NCI-H146 treated with DMSO at 0.1 percent for 48 hours (cell line): ENCODE measurements at regions not wholly inside any gene's neighbourhood (a gene's known extent, or its start where the extent isn't known, plus 50 kb on each side); places are given as distances from the start of the nearest gene placed in this dataset.

Source experiments
- DNase-seq: peaks from one replicate; lab custom pipeline; 2025; ENCODE audit not compliant: unreplicated experiment; lab: John Stamatoyannopoulos, UW

DNA sequence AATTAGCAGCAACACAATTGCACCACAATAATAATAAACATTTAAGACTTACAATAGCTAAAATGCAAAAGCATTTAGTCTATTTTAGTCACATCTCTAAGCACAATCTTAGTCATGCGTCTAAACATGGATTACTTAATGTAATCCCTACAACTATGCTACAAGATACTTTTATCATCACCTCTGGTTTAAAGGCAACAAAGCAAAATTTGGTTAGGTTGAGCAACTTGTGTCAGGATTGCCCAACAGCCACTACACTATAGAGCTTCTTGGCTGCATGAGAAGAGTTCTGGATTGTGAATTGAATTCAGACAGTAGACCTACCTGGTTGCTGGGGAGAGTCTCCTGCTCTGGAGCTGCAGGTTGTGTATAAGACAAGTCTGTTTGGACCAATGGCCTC lies 146.5 kb upstream of the PUDP start:
- no peak for DNase-seq

DNA sequence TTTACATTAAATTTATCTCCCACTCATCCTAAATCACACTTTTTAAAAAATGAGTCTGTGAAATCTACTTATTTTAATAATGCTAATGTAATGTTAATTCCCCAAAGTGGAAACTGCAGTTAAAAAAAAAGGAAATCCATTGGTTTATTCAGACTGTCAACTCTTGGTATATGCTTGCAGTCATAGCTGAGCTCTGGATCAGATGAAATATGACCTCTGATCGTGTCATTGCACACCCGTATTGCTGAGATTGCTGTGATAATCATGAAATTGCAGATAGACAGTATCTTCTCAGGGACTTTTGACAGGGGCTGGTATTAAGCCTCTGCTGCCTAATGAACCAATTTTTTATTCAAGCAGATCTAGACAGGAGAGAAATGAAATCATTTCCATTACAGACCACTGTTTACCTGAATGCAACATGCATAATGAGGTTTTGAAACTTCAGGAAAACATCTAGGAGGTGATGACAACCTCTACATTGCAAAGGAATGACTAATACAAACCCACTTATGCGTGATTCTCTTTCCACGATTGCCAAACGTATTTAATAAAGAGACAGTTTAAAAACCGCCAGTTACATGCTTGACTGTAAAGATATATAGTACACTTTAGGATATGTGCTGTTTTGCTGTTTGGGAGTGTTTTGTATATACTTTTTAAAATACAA lies 138.3 kb upstream of the PUDP start:
- no peak for DNase-seq

DNA sequence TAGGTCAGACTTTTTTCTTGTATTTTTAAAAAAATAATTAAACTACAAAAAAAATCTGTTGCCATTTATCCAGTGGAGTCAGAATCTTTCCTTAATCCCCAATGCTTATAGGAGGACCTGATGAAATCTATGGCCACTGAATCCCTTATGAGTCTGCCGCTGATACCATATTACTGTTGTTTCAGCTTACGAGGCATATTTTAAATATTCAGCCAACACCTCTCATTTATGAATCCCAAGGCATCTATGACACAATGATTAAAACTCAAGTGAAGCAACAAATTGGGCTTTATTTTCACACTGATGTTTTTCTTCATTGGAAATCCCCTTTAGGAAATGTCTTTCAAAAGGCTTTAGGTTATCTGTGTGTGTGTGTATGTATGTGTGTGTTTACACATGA lies 137.8 kb upstream of the PUDP start:
- no peak for DNase-seq

DNA sequence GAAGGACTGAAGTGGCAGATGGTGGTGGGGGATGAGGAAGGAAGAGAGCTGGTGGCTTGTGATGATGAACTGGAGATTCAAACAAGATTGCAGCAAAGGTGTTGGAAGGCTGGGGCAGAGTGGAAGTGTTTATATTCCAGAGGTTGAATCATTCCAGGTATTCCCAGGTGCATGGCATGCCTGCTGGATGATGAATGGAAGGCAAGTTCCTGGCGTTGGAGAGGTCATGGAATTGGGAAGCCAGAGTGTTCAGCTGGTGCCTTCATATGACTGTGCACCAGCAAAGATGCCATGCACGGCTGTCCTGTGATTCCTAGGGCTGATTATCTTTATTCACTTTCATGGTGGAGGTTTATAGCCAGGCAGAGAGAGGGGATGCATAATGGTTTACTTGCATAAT lies 135.8 kb upstream of the PUDP start:
- DNase-seq, result no peak

DNA sequence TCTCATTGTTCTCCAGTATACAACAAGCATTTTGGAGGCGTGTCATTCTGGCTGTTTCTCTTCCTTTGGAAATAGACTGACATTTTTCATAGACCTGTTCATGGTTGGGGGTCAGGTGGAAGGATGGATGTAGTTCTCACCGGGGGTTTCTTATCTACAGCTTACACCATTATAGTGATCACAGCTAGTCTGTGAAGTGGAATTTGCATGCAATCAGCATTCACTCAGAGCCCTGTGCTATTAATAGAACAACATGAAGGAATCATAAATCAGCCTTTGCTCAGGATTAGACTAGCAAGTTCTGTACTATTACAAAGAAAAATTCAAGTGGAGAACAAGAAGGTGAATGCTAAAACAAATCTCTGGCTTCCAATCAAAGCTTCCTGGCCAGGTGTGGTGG lies 132.6 kb upstream of the PUDP start:
- DNase-seq, result no peak

DNA sequence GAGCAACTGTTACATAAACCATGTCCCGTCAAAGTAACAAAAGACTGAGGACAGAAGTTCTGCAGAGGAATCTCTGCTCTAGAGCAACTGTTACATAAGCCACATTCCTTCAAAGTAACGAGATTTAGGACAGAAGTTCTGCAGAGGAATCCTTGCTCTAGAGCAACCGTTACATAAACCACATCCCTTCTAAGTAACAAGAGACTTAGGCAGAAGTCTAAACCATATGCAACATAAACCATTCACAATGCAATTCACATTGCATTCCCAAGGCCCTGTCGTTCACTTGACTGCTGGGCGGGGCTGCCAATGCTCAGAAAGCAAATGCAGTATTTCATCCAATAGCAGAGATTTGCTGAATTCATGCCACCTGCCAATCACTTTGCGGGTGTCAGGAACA lies 124.4 kb upstream of the PUDP start:
- no peak for DNase-seq

DNA sequence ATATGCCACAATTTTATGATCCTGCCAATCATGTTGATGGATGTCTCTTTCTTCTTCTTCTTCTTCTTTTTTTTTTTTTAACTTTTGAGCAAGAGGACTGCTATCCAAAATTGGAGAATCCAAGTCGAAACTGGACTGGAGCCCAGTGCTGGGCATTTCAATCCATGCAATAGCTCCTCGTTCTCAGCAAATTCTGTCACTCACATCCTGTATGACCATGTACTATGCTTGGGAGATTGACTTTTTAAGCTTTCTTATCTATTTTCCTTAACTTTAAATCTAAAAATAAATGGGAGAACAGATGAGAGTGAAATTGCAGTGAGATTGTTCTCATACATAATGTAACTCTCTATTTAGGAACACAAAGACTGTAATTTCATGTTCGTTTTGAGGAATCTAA lies 123.0 kb upstream of the PUDP start:
- DNase-seq, result no peak

DNA sequence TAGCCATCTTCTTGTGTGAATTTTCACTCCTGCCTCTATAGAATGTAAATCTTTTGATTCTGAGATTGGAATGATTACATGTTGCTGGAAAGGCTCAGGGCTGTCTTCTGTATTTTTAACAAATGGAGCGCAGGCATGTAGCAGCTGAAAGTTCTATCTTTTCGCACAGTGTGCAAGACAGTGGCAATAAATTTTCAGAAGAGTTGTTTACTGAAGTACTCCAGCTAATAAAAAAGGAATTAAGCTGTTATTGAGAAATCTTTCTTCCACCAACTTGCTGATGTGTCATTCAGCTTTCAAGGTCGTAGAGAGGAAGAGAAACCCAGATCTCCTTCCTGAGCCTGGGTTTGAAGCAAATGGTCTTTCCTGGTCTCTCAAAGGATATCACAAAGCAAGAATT lies 122.0 kb upstream of the PUDP start:
- DNase-seq, result no peak

DNA sequence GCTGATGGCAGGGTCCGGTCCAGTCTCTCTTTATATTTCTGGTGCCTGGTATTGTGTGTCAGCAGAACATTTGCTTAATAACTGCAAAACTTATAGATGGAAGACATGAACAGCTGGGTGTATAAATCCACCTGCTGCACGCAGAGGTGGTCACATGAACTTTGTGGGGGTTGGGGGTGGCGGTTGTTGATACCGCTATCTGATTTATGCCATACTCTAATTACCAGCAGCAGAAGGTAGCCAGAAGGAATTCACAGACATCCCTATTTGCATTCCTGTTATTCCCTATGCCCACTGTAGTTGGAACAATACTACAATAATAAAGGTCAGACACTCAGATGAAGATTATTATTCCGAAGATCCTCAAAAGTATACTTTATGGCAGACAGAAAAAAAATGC lies 121.6 kb upstream of the PUDP start:
- DNase-seq, result no peak

DNA sequence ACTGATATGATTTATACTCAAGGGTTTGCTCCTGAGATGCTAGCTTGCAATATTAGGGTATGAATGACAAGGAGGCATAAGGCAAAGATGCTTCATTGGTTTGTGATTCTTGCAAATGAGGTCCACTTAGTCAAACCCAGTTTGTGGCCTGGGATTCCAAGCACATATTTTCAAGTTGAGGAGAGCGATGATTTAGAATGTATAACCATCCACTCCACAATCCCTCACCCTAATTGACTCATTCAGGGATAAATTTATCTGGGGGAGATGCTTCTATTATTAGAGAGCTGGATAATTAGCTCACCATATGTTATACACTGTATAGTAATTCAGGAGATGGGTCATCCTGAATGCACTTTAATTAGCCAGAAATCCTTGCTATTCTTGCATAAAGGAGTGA lies 118.3 kb upstream of the PUDP start:
- no peak for DNase-seq

DNA sequence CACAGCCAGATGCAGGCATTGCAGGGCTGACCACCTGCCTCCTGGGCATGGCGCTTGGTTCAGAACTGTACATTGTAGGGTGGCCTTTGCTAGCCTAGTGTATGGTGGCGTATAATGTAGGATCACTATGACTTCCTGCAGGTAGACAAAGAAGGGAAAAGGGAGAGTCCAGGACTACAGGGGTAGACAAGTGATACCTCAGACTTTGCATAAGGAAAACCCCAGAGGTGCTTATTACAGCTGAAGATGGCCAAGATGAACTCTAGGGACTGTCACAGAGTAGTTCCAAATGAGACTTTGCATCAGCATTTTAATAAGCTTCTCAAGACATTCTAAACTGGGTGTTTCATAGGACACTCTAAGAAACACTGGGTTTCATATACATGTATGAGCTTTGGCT lies 116.4 kb upstream of the PUDP start:
- DNase-seq, result no peak

DNA sequence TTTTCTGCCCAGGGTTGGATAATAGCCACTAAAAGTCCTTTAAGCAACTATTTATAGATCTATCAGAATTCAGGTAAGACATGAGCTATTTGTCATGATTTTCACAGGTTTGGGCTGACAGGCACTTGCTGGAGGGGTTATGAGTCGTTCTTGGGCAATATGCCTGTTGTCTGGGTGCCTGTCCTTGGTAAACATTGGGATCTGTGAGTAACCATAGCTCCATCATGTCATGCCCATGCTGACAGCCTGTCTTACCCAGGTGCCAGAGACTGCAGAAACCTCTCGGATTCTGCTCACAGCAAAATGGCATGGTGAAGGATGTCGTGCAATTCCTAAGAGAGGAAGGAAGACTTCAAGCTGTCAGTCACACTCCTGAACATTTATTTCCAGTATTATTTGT lies 116.0 kb upstream of the PUDP start:
- no peak for DNase-seq

DNA sequence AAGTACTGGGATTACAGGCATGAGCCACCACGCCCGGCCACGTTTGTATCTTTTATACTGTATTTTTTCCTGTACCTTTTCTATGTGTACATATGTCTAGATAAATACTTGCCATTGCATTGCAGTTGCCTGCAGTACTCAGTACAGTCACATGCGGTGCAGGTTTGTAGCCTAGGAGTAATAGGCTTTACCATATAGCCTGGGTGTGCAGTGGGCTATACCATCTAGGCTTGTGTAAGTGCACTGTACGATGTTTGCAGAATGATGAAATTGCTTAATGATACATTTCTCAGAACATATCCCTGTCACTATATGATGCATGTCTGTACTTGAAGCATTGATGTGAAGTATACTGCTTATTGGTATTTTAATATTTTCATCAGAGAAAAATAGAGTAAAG lies 115.4 kb upstream of the PUDP start:
- DNase-seq, result no peak

DNA sequence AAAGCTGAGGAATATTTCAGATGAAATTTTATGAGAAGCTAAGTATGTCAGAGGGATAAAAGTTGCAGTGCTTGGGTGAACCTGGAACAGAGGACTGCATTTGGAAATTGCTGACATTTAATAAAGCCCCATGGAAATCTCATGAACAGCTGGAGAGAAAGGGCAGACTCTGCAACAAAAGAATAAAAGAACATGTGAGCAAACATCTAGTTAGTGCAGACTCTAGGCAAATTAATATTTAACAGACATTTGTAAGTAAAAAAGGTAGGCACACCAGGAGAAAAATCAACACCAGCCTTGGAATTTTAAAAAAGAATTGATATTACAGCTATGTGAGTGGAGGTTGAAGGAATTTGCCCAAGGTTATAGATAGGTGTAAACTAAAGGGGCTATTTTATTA lies 114.6 kb upstream of the PUDP start:
- DNase-seq, result no peak

DNA sequence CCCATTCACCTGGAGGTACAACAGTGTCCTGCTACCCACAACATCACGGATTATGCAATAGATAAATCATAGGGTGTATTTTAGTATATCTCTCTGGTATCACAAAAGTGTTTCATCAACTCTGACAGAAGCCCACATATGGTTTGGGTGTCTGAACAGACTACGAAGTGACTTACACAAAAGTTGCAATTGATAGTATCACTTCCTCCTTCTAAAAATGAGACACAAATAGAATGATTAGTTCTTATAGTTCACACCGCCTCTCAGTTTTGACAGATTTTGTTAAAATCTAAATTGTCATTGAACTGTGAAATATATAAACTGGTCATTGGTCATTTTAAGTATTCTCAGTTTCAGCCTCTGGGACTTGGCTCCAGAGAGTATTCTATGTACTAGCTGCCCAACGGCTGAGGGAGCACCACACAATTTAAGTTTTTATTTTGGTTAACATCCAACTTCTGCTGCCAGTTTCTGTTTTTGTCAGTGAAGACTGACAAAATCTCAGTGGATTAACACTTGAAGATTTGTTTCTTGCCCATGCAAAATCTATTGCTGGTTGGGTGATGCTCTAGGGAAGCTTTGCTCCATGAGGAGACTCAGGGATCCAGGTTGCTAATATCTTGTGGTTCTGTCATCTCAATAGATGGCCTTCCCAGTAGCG lies 113.8 kb upstream of the PUDP start:
- DNase-seq, result no peak

DNA sequence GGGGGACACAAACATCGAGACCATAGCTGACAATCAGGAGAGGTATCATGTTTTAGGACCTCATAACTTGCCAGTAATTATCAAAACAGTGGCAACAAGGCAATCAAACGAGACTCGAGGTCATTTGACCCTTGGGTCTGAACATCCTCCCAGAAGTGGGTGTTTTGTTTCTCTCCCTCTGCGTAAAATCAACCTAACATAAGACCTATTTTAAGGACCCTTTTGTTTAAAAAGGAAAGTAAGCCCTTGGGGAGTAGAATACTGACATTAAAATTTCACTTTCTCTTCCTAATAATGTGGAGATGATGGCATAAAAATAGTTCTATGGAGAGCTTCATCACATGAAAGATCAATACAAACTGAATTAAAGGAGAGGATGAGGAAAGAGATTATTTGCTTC lies 106.2 kb upstream of the PUDP start:
- no peak for DNase-seq

DNA sequence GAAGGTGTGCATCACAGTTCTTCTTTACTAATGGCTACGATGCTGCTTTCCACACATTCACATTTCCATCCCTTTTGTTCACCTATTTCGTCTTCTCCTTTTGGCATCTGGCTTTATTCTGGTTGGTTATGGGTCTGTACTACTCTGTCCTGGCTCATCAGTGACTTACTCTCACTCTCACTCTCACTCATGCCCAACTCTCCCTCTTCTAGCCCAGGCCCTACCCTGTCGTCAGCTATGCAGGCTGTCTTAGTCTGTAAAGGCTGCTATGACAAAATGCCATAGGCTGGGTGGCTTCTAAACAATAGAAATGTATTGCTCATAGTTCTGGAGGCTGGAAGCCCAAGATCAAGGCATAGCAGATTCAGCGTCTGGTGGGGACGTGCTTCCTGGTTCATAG lies 105.6 kb upstream of the PUDP start:
- no peak for DNase-seq

DNA sequence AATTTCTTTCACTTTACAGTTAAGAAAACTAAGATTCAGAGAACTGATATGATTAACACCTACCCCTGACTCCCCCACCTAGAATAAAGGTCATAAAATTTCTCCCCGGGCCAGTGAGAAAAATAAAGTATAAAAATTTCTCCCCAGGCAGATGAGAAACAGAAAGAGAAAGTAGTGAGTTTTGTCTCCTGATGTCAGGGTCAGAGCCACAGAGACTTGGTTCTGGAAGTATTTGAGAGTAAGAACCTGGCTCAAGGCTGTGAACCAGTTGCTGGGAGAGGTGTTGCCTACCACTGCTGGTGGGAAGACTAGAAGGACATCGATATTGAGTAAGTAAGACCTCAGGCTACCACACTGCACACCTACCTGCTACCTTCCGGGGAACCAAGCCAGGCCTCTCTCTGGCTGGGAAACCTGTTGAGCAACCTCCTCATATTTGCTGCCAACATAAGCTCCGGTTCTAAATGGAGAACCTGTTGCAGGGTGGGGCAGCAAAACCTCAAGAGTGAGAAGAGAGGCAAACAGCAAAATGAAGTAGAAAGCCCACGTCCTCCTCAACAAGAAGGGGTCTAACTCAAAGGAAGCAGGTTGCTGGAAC lies 104.2 kb upstream of the PUDP start:
- no peak for DNase-seq

DNA sequence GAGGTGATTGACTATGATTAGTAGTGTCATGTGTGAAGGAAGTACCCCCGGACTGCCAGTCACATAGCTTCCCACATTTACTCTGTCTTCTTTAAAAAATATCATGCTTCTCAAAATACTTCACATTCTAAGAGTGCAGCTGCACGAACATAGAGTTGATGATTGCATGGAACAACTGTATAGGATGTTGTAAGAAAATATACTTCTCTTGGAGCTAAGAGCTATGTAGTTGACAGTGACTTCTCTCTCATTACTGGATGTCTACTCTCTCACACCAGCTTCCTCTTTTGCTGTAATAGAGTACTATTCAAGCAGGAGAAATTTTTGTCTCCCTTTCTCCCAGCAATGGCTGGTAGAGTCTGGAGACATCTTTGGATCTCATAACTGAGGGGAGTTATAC lies 99.4 kb upstream of the PUDP start:
- DNase-seq, result no peak

DNA sequence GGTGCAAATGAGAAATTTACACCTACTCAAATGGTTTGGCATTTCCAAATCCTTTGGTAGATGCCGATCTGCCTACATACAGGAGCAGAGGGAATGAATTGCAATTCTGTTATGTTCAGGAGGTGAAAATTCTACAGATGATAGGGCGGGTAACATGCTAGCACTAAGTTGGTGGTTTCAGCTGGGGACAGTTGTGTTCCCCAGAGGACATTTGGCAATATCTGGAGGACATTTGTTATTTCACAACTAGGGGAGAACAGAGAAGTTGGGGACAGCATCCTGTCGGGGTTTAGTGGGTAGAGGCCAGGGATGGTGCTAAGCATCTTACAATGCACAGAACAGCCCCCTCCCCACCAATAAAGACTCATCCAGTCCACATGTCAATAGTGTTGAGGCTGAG lies 96.5 kb upstream of the PUDP start:
- DNase-seq, result no peak

DNA sequence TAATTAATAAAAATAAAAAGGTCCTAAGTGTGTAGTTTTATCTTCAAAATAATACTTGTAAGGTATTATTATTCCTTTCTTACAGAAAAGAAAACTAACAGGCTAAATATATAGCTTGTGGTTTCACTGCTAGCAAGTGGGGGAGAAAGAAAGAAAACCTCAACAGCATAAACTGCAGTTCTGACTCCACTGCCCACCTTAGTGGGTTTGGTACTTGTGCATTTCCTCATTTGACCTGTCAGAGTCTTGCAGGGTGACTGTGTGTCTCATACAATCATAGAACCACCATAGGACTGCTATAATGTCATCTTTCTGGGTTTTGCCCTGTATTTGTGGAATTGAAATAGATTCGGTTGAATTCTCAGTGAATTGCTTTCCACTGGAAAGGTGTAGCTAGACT lies 94.7 kb upstream of the PUDP start:
- no peak for DNase-seq

DNA sequence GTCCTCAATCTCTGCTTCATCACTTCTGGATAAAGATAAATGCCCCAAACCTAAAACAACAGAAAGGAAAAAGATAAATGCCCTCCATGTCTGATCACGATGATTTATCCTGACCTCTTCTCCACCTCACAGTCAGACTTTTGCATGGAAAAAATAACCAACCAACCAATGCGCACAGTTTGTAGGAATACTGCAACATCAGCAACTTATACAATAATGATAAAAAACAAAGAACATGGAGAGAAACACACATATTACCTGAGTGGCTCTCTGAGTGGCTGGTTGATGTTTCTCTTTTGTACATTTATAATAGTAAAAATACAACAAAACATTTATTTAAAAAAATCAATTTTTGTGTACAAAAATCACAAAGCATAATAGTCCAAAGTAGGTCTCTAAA lies 93.0 kb upstream of the PUDP start:
- no peak for DNase-seq

DNA sequence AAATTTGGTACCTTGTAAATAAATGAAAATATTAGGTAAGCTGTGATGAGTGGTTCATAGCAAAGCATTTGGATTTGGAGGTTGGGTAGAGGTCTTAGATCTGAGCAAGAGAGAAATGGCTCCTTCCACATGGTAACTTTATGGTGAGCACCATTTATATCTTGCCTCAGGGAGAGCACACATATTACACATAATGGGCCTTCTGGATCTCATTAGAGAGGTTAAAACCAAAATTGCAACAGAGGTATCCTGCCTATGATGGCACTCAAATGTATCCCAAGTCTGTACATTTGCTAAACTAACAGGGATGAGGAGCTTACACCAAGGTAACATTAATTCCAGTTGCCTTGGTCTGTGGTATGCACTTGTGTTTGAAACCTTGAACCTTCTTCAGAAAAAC lies 87.1 kb upstream of the PUDP start:
- DNase-seq, result no peak
